Lung (tissue), 11 donors: ENCODE measurements at regions not wholly inside any gene's neighbourhood (a gene's known extent, or its start where the extent isn't known, plus 50 kb on each side); places are given as distances from the start of the nearest gene placed in this dataset.

Experiments used
- ATAC-seq: fragments of 200-7000 bp; cut with Tn5 transposase; one replicate; pipeline ENCODE4 v1.9.1; 2020; ENCODE audit warnings: moderate number of reproducible peaks; ENCODE audit not compliant: insufficient read depth, low FRiP score
- DNase-seq, 3 donors: peaks; one replicate each; pipeline ENCODE4 v3.0.0-alpha.2; 2013 to 2017
- H3K27ac ChIP-seq, 2 donors: one replicate each; pipeline ENCODE4 v1.5.1; 2013; ENCODE audit warnings: mild to moderate bottlenecking in 2 of 2, moderate library complexity in 2 of 2, control low read depth in 1 of 2, inconsistent platforms in 1 of 2, low read depth in 1 of 2, low read length in 1 of 2
- H3K27me3 ChIP-seq, 3 donors: one replicate each; pipeline ENCODE4 v1.5.1; 2013; ENCODE audit warnings: low read length in 2 of 3; ENCODE audit not compliant: control insufficient read depth in 3 of 3, insufficient read depth in 3 of 3
- H3K36me3 ChIP-seq, 4 donors: one replicate each; pipeline ENCODE4 v1.5.1; 2013; ENCODE audit warnings: low read length in 4 of 4, mild to moderate bottlenecking in 1 of 4, moderate library complexity in 1 of 4; ENCODE audit not compliant: control insufficient read depth in 4 of 4, insufficient read depth in 4 of 4
- H3K4me1 ChIP-seq, 5 donors: one replicate each; pipeline ENCODE4 v1.5.1; 2013; ENCODE audit warnings: low read length in 5 of 5, mild to moderate bottlenecking in 2 of 5, moderate library complexity in 1 of 5; ENCODE audit not compliant: control insufficient read depth in 5 of 5, insufficient read depth in 5 of 5
- H3K4me3 ChIP-seq: one replicate; pipeline ENCODE4 v1.5.1; 2013; ENCODE audit warnings: mild to moderate bottlenecking, control low read depth, moderate library complexity
- H3K9ac ChIP-seq, 2 donors: one replicate each; pipeline ENCODE4 v1.5.1; 2013; ENCODE audit warnings: low read length in 2 of 2, control low read depth in 1 of 2; ENCODE audit not compliant: insufficient read depth in 1 of 2
- H3K9me3 ChIP-seq, 4 donors: one replicate each; pipeline ENCODE4 v1.5.1; 2013; ENCODE audit warnings: low read length in 3 of 4, mild to moderate bottlenecking in 1 of 4, moderate library complexity in 1 of 4; ENCODE audit not compliant: control insufficient read depth in 4 of 4, insufficient read depth in 3 of 4
- CTCF ChIP-seq: IDR thresholded peaks from 2 replicates; pipeline ENCODE4 v1.5.1; 2012; ENCODE audit warnings: mild to moderate bottlenecking; ENCODE audit errors: control extremely low read depth, extremely low read depth
- WGBS, 2 donors: extraction: QIAGEN DNeasy Blood & Tissue Kit; methylation state at CpG; one replicate each; pipeline ENCODE4 v1.1.7; 2013; 5-methylcytosine and 5-hydroxymethylcytosine counted together
- donor health status: control.
- donor health status: control.
- donor health status: Bipolar disorder and iron deficiency.
- donor health status: healthy.
- donor health status: DM: yes; HTN: yes; CAD: no.

GRCh38 chr16:17994027-17994426, 342.5 kb downstream of the NPIPA8 start:
- no peaks in the 10 kb centered on the region for H3K27me3 ChIP-seq
- H3K4me1 ChIP-seq, result peaks cover 0 to 4% (median 0%) of the 10 kb centered on the region in 5 donors
- H3K9ac ChIP-seq, result no peak overlapping the region
- 57 to 70% methylated on average over 5 of the region's 5 CpGs for WGBS, 2 donors
- H3K36me3 ChIP-seq, result no peaks in the 10 kb centered on the region
- H3K4me3 ChIP-seq, result no peak overlapping the region
- peaks cover 0 to 4% (median 0%) of the 10 kb centered on the region in 4 donors for H3K9me3 ChIP-seq
- DNase-seq, result no peak
- no peak overlapping the region for H3K27ac ChIP-seq
- no peak for TF ChIP-seq CTCF
- no peak for ATAC-seq

DNA sequence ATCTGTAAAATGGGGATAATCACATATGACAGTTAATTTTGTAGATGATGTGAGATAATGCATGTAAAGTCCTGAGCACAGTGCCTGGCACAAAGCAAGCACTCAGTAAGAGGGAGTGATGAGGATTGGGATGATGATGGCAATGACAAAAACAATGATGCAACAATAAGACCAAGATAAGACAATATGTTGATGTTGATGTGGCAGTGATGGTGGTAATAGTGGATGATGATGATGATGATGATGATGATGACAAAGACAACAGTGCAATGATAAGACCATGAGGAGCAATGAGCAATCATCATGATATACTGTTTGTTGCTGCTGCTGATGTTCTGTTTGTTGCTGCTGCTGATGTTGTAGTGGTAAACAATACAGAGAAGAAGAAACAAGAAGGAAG, 344.1 kb downstream of the NPIPA8 start:
- no peak overlapping the region for H3K27ac ChIP-seq
- ATAC-seq (no peak), DNase-seq (no peak)
- no peaks in the 10 kb centered on the region for H3K27me3 ChIP-seq
- peaks cover 0 to 7% (median 0%) of the 10 kb centered on the region in 5 donors for H3K4me1 ChIP-seq
- H3K36me3 ChIP-seq, result no peaks in the 10 kb centered on the region
- H3K9me3 ChIP-seq, result peaks cover 0 to 4% (median 0%) of the 10 kb centered on the region in 4 donors
- H3K4me3 ChIP-seq, result no peak overlapping the region
- TF ChIP-seq CTCF, result no peak
- H3K9ac ChIP-seq, result no peak overlapping the region

DNA sequence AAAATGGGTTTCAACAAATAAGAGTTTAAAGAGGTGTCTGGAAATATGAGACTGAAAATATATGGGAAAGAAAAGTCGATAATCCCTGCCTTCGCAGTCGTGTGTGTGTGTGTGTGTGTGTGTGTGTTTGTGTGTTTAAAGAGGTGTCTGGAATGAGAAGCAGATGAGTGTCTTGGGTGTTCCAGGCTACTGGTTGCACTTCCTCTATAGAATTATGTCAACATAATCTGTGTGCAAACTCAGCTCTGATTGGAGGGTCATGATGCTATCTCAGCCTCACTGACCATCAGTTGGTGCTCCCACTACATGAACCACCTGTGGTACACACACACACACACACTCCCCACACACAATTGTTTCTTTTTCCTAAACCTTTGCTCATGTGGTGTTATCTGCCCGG, 347.3 kb downstream of the NPIPA8 start:
- H3K27me3 ChIP-seq, result peaks cover 0 to 3% (median 0%) of the 10 kb centered on the region in 3 donors
- no peaks in the 10 kb centered on the region for H3K36me3 ChIP-seq
- H3K4me3 ChIP-seq, result no peak overlapping the region
- no peak overlapping the region for H3K9ac ChIP-seq
- H3K9me3 ChIP-seq, result peaks cover 0 to 4% (median 0%) of the 10 kb centered on the region in 4 donors
- 72 to 75% methylated on average over 4 of the region's 4 CpGs for WGBS, 2 donors
- TF ChIP-seq CTCF, result no peak
- H3K4me1 ChIP-seq, result peaks cover 0 to 7% (median 0%) of the 10 kb centered on the region in 5 donors
- DNase-seq (peak; percentile 12 to 72 (median 37)), ATAC-seq (no peak)
- H3K27ac ChIP-seq, result no peak overlapping the region

DNA sequence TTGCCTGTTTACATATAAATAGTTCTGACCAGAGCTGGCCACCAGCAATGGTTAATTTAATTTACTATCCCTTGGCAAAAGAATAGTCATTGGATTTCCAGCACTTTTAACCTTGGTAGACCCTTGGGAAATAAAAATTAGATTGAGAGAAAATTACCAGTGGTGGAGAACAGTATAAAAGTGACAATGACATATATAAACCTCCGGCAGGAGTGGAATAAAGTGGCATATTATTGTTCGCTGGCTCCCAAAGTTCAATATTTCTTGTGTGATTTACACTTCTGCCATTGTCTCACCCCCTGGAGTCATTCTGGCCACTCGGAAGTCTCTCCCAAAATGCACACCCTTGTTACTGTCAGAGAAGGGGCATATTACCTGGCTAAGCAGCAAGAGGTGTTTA, 347.7 kb downstream of the NPIPA8 start:
- DNase-seq, result no peak
- no peak overlapping the region for H3K27ac ChIP-seq
- H3K27me3 ChIP-seq, result peaks cover 0 to 3% (median 0%) of the 10 kb centered on the region in 3 donors
- no peak overlapping the region for H3K4me3 ChIP-seq
- no peaks in the 10 kb centered on the region for H3K36me3 ChIP-seq
- WGBS, 2 donors, result 76 to 85% methylated on average over 3 of the region's 3 CpGs
- no peak for TF ChIP-seq CTCF
- H3K4me1 ChIP-seq, result peaks cover 0 to 7% (median 0%) of the 10 kb centered on the region in 5 donors
- peaks cover 0 to 2% (median 0%) of the 10 kb centered on the region in 4 donors for H3K9me3 ChIP-seq
- H3K9ac ChIP-seq, result no peak overlapping the region
- ATAC-seq, result no peak
